Pancreas (tissue), 10 donors: ENCODE measurements at regions not wholly inside any gene's neighbourhood (a gene's known extent, or its start where the extent isn't known, plus 50 kb on each side); places are given as distances from the start of the nearest gene placed in this dataset.

ENCODE experiments used
- ATAC-seq, 4 donors: fragments of 200-7000 bp; cut with Tn5 transposase; one replicate each; pipeline versions ENCODE4 v1.8.0 to v1.9.1; 2020; ENCODE audit warnings: mild to moderate bottlenecking in 4 of 4, moderate library complexity in 4 of 4
- DNase-seq, 6 donors: peaks; one replicate each; pipeline ENCODE4 v3.0.0-alpha.2; 2020
- FAIRE-seq: peaks from 2 replicates; lab custom pipeline; 2012; peaks lifted over from hg19 to GRCh38; lab: Jason Lieb, UNC
- H3K27ac ChIP-seq, 4 donors: fragments of 200-600 bp; sonication (generic); 1 replicate in 3 of 4; 2 replicates in 1 of 4; pipeline versions ENCODE4 v1.5.0 to v1.8.0; 2020
- H3K27me3 ChIP-seq, 4 donors: fragments of 200-600 bp; one replicate each; pipeline ENCODE4 v1.8.0; 2021
- H3K36me3 ChIP-seq, 3 donors: fragments of 200-600 bp; sonication (generic) in 1 of 3; one replicate each; pipeline versions ENCODE4 v1.5.0 to v1.8.0; 2020 to 2021
- H3K4me1 ChIP-seq, 3 donors: fragments of 200-600 bp; one replicate each; pipeline ENCODE4 v1.8.0; 2021
- H3K4me3 ChIP-seq, 4 donors: fragments of 200-600 bp; sonication (generic) in 2 of 4; one replicate each; pipeline versions ENCODE4 v1.5.0 to v1.8.0; 2020 to 2021
- H3K9me3 ChIP-seq, 4 donors: fragments of 200-600 bp; one replicate each; pipeline ENCODE4 v1.8.0; 2021
- WGBS, 2 donors: extraction: QIAGEN DNeasy Blood & Tissue Kit; methylation state at CpG; one replicate each; pipeline ENCODE4 v1.1.7; 2013; 5-methylcytosine and 5-hydroxymethylcytosine counted together
- intact Hi-C, 3 donors: fragments of 100-400 bp; cut with DNase I; formaldehyde crosslinking; loops; one replicate each; pipeline versions ENCODE4 v1.11.1 to v1.14.2; 2022
- TF ChIP-seq, protein P1 (sequence below), 4 donors: fragments of 200-600 bp; sonication (generic) in 3 of 4; IDR thresholded peaks; one replicate each; pipeline versions ENCODE4 v1.5.0 to v1.8.0; 2021; ENCODE audit warnings: antibody characterized with exemption in 4 of 4
- donor health status: healthy with polysubstance abuse.
- donor health status: DM: no; HTN: no; CAD: no; lungs with moderate emphysema.
- donor health status: DM: no; HTN: no; CAD: no.
- donor health status: control.
- donor health status: control.
- donor health status: Bipolar disorder and iron deficiency.
- donor health status: DM: yes; HTN: yes; CAD: no.
- donor health status: DM: no; HTN: no; CAD: no.
- donor health status: DM: no; HTN: no; CAD: no.
- donor health status: DM: yes; HTN: yes; CAD: no.

GRCh38 chr4:81351654-81352445, 119.9 kb downstream of the RASGEF1B start:
- WGBS, 2 donors = 30% methylated on average over 11 of the region's 11 CpGs
- no peaks in the 10 kb centered on the region for H3K36me3 ChIP-seq
- TF ChIP-seq, protein P1, sequence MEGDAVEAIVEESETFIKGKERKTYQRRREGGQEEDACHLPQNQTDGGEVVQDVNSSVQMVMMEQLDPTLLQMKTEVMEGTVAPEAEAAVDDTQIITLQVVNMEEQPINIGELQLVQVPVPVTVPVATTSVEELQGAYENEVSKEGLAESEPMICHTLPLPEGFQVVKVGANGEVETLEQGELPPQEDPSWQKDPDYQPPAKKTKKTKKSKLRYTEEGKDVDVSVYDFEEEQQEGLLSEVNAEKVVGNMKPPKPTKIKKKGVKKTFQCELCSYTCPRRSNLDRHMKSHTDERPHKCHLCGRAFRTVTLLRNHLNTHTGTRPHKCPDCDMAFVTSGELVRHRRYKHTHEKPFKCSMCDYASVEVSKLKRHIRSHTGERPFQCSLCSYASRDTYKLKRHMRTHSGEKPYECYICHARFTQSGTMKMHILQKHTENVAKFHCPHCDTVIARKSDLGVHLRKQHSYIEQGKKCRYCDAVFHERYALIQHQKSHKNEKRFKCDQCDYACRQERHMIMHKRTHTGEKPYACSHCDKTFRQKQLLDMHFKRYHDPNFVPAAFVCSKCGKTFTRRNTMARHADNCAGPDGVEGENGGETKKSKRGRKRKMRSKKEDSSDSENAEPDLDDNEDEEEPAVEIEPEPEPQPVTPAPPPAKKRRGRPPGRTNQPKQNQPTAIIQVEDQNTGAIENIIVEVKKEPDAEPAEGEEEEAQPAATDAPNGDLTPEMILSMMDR (IDR thresholded peaks at IDR 0.05) = peak; percentile 80 to 93 (median 80)
- no peaks in the 10 kb centered on the region for H3K27me3 ChIP-seq
- peak; percentile 71 to 93 (median 90) for ATAC-seq
- H3K27ac ChIP-seq = no peak overlapping the region
- no peak overlapping the region for H3K4me3 ChIP-seq
- intact Hi-C loops = loop anchor here in 2 of 3 donors (5.0 kb wide), 1 partner anchor 285 kb away; no protein-coding TSS in a partner anchor
- no peaks in the 10 kb centered on the region for H3K4me1 ChIP-seq
- no peaks in the 10 kb centered on the region for H3K9me3 ChIP-seq
- peak; percentile 36 to 79 (median 70) for DNase-seq
- FAIRE-seq = no peak

- Histone ChIP-seq H3K27ac (no peak overlapping the region), H3K36me3 (no peaks in the 10 kb centered on the region), H3K27me3 (no peaks in the 10 kb centered on the region), H3K4me3 (no peak overlapping the region), H3K4me1 (no peaks in the 10 kb centered on the region), H3K9me3 (no peaks in the 10 kb centered on the region)
- FAIRE-seq = no peak
- TF ChIP-seq, protein P1 (IDR thresholded peaks at IDR 0.05) = no peak
- 85 to 90% methylated on average over 3 of the region's 3 CpGs for WGBS, 2 donors
- intact Hi-C loops = loop anchor here in 2 of 3 donors (5.0 kb wide), 1 partner anchor 283 kb away; no protein-coding TSS in a partner anchor
- no peak for DNase-seq
- no peak for ATAC-seq
Observed at GRCh38 chr4:81350040-81350439, 121.7 kb downstream of the RASGEF1B start.

DNA sequence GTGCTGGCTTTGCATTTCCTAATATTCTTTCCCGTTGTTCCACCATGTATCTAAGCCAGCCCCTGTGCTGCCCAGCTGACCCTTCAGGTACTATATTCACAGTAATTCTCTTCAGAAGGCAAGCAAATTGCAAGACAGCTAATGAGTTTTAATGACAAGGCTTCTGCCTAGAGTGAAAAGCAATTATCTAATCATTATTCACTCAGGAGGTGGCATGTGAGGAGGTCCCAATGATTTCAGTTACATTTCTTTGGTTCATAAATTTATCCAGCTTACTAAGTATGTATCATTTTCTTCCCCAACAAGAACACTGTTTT, 123.0 kb downstream of the RASGEF1B start:
- Histone ChIP-seq H3K27me3 (no peaks in the 10 kb centered on the region), H3K4me1 (no peaks in the 10 kb centered on the region), H3K36me3 (no peaks in the 10 kb centered on the region), H3K4me3 (no peak overlapping the region), H3K27ac (no peak overlapping the region), H3K9me3 (no peaks in the 10 kb centered on the region)
- DNase-seq = no peak
- ATAC-seq = no peak
- intact Hi-C loops = no loop called here
- TF ChIP-seq, protein P1 (IDR thresholded peaks at IDR 0.05) = no peak
- FAIRE-seq = no peak
- 65 to 70% methylated on average over 1 of the region's 1 CpG for WGBS, 2 donors

DNA sequence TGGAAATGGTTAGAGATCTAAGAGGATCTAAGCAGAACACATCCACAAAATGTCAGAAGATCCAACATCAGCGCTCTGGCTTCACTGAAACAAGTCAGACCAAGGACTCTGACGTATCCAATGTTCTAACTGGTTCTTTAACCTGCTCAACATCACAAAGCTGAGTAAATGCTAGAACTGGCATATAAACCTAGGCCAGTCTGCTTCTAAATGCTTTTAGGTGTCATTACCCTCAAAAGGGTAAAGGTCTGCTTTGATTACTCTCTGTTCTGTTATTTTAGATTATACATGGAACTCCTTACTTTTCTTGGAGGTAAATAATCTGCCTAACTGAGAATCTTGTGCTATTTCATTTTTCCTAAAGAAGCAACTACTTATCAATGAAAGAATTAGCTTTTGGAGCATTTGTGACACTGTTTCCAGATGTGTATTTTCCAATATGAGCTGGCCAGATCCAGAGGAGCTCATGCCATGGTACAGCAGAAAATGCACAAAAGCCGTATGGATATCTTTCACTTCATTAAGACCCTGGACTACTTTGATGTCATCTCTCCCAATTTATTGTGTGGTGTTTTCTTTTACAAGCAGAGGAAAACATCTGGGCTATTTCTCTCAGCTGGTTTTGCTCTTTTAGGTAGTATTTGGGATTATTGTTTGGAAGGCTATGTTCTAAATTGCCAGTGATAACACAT, 123.5 kb downstream of the RASGEF1B start:
- DNase-seq = no peak
- no peak for FAIRE-seq
- Histone ChIP-seq H3K9me3 (no peaks in the 10 kb centered on the region), H3K4me3 (no peak overlapping the region), H3K27me3 (no peaks in the 10 kb centered on the region), H3K36me3 (no peaks in the 10 kb centered on the region), H3K4me1 (no peaks in the 10 kb centered on the region), H3K27ac (no peak overlapping the region)
- no peak for ATAC-seq
- 79 to 93% methylated on average over 3 of the region's 3 CpGs for WGBS, 2 donors
- TF ChIP-seq, protein P1 (IDR thresholded peaks at IDR 0.05) = no peak
- intact Hi-C loops = no loop called here

GRCh38 chr4:81346719-81347118, 125.0 kb downstream of the RASGEF1B start:
- H3K27ac ChIP-seq = no peak overlapping the region
- H3K36me3 ChIP-seq = no peaks in the 10 kb centered on the region
- no peak overlapping the region for H3K4me3 ChIP-seq
- H3K9me3 ChIP-seq = no peaks in the 10 kb centered on the region
- no peaks in the 10 kb centered on the region for H3K4me1 ChIP-seq
- intact Hi-C loops = no loop called here
- FAIRE-seq = no peak
- WGBS, 2 donors = 100% methylated on average over 1 of the region's 1 CpG
- ATAC-seq = no peak
- TF ChIP-seq, protein P1 (IDR thresholded peaks at IDR 0.05) = no peak
- no peaks in the 10 kb centered on the region for H3K27me3 ChIP-seq
- DNase-seq = no peak
